GM12892 (cell line): ENCODE measurements at regions not wholly inside any gene's neighbourhood (a gene's known extent, or its start where the extent isn't known, plus 50 kb on each side); places are given as distances from the start of the nearest gene placed in this dataset.

Experiments used
- POLR2AphosphoS5 ChIP-seq: IDR thresholded peaks from 2 replicates; pipeline ENCODE4 v1.6.1; 2011; ENCODE audit warnings: low read depth, low read length, control low read depth
- TAF1 ChIP-seq: IDR thresholded peaks from 2 replicates; pipeline ENCODE4 v1.6.1; 2011; ENCODE audit warnings: low read depth, mild to moderate bottlenecking, control low read depth, low read length, borderline replicate concordance

DNA sequence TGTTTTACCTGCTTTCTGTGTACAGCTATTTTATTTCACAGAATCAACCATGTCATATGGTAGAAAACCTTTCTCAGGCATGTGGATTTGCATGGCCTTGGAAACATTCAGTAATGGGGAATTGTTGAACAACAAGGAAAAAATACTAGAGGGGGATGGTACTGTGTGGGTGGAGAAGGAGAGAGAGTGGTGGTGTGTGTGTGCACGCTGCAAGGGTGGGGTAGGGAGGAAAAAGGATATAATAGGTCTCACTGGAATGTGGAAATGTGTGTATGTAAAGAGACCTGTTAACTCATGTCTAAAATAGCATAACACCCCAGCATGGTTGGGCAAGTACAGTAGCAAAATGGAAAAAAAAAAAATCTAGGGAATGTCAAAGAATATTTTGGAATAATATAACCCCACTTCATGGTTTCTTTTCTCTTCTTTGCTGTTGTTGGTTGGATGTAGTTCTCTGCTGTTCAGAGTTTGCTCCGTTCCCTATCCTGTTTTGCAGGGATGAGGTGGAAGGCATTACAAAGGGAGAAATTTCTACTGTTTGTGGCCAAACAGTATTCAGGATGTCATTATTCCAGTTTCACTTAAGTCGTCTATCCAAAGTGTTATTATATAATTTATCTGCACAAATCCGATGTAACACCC lies 93.9 kb upstream of the CITED2 start:
- TF ChIP-seq TAF1, result no peak
- TF ChIP-seq POLR2AphosphoS5, result no peak
